ENCODE measurements at regions not wholly inside any gene's neighbourhood (a gene's known extent, or its start where the extent isn't known, plus 50 kb on each side); places are given as distances from the start of the nearest gene placed in this dataset.
"Not testable (repeated sequence)": the region's sequence is repeated elsewhere in the genome, so short reads cannot be mapped to it uniquely, and the experiment has no call there.

- no peak for DNase-seq
Measured at GRCh38 chr5:111859533-111860270, 102.7 kb upstream of the NREP start.

GRCh38 chr5:111859031-111859430, 102.0 kb upstream of the NREP start:
- no peak for DNase-seq

GRCh38 chr5:111857623-111858022, 100.6 kb upstream of the NREP start:
- no peak for DNase-seq

GRCh38 chr5:111856876-111857466, 100.0 kb upstream of the NREP start:
- DNase-seq = no peak

GRCh38 chr5:111855356-111855755, 98.4 kb upstream of the NREP start:
- no peak for DNase-seq

GRCh38 chr5:111854186-111854585, 97.2 kb upstream of the NREP start:
- DNase-seq = no peak

GRCh38 chr5:111853748-111854147, 96.8 kb upstream of the NREP start:
- no peak for DNase-seq

GRCh38 chr5:111851631-111852548, 94.9 kb upstream of the NREP start:
- DNase-seq = peak in 1 of 2 donors; percentile 22

- no peak for DNase-seq
Measured at GRCh38 chr5:111848476-111848875, 91.5 kb upstream of the NREP start.

GRCh38 chr5:111847052-111847925, 90.3 kb upstream of the NREP start:
- DNase-seq = no peak

GRCh38 chr5:111840036-111840674, 83.2 kb upstream of the NREP start:
- DNase-seq = no peak

- DNase-seq = no peak
Measured at GRCh38 chr5:111839438-111839837, 82.4 kb upstream of the NREP start.

- no peak for DNase-seq
Measured at GRCh38 chr5:111836426-111836825, 79.4 kb upstream of the NREP start.

- no peak for DNase-seq
Measured at GRCh38 chr5:111834926-111835599, 78.1 kb upstream of the NREP start.

- DNase-seq = no peak
Measured at GRCh38 chr5:111830333-111830732, 73.3 kb upstream of the NREP start.

- no peak for DNase-seq
Measured at GRCh38 chr5:111829701-111830100, 72.7 kb upstream of the NREP start.

- DNase-seq = no peak
Measured at GRCh38 chr5:111826064-111826463, 69.1 kb upstream of the NREP start.

GRCh38 chr5:111820072-111820471, 63.1 kb upstream of the NREP start:
- no peak for DNase-seq

GRCh38 chr5:111819028-111819427, 62.0 kb upstream of the NREP start:
- not testable (repeated sequence) for DNase-seq

GRCh38 chr5:111813537-111813936, 56.5 kb upstream of the NREP start:
- DNase-seq = peak; percentile 10 to 22

- DNase-seq = no peak
Measured at GRCh38 chr5:111810112-111810511, 53.1 kb upstream of the NREP start.
